ENCODE measurements at regions not wholly inside any gene's neighbourhood (a gene's known extent, or its start where the extent isn't known, plus 50 kb on each side); places are given as distances from the start of the nearest gene placed in this dataset.

- TF ChIP-seq CTCF (IDR thresholded peaks at IDR 0.05 in 8 of 11, conservative IDR thresholded peaks at IDR 0.05 in 3 of 11) (no peak), POLR2A (IDR thresholded peaks at IDR 0.05) (no peak), POLR2AphosphoS5 (IDR thresholded peaks at IDR 0.05) (no peak)
Measured at GRCh38 chr2:2726163-2726562, 395.1 kb upstream of the MYT1L start.

Measured in spleen (tissue), 7 donors.